ENCODE measurements at regions not wholly inside any gene's neighbourhood (a gene's known extent, or its start where the extent isn't known, plus 50 kb on each side); places are given as distances from the start of the nearest gene placed in this dataset.

- no peak for TF ChIP-seq POLR2A (IDR thresholded peaks at IDR 0.05; ENCODE audit: low read depth)
- no peak for TF ChIP-seq EP300 (IDR thresholded peaks at IDR 0.05)
- TF ChIP-seq, protein P1, sequence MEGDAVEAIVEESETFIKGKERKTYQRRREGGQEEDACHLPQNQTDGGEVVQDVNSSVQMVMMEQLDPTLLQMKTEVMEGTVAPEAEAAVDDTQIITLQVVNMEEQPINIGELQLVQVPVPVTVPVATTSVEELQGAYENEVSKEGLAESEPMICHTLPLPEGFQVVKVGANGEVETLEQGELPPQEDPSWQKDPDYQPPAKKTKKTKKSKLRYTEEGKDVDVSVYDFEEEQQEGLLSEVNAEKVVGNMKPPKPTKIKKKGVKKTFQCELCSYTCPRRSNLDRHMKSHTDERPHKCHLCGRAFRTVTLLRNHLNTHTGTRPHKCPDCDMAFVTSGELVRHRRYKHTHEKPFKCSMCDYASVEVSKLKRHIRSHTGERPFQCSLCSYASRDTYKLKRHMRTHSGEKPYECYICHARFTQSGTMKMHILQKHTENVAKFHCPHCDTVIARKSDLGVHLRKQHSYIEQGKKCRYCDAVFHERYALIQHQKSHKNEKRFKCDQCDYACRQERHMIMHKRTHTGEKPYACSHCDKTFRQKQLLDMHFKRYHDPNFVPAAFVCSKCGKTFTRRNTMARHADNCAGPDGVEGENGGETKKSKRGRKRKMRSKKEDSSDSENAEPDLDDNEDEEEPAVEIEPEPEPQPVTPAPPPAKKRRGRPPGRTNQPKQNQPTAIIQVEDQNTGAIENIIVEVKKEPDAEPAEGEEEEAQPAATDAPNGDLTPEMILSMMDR (IDR thresholded peaks at IDR 0.05) = no peak
These were observed 328.5 kb downstream of the SOX4 start for GRCh38 chr6:21922086-21922485.

Measured in esophagus muscularis mucosa (tissue), 4 donors.